ENCODE measurements at regions not wholly inside any gene's neighbourhood (a gene's known extent, or its start where the extent isn't known, plus 50 kb on each side); places are given as distances from the start of the nearest gene placed in this dataset.

DNA sequence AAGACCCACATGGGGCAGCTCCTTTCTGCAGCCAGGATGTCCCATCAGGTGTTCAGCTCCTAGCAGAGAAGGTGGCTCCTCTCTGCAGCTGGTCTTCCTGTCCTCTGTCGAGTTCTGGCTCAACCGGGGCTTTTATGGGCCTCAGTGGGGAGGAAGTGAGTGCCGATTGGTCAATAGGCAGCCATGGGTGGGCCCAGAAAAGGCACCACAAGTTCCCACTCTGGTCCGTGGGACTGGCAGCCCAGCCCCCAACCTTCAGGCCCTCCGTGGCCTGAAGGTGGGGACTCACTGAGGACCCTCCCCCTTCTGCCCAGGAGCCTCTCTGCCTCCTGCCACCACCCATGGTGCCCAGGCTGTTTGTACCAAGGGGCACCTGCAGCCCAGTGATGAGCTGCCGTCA, 161.7 kb upstream of the DUSP10 start:
- Mint-ChIP-seq H3K4me3 (ENCODE audit: low read depth) (no peak overlapping the region), H3K36me3 (ENCODE audit: insufficient read depth) (no peaks in the 10 kb centered on the region), H3K9me3 (ENCODE audit: low read depth) (no peaks in the 10 kb centered on the region), H3K27ac (no peak overlapping the region), H3K27me3 (peaks cover 2% of the 10 kb centered on the region), H3K4me1 (ENCODE audit: low read depth) (no peaks in the 10 kb centered on the region)
- no peak for DNase-seq (ENCODE audit: low spot score, unreplicated experiment)
- TF ChIP-seq, protein P1, sequence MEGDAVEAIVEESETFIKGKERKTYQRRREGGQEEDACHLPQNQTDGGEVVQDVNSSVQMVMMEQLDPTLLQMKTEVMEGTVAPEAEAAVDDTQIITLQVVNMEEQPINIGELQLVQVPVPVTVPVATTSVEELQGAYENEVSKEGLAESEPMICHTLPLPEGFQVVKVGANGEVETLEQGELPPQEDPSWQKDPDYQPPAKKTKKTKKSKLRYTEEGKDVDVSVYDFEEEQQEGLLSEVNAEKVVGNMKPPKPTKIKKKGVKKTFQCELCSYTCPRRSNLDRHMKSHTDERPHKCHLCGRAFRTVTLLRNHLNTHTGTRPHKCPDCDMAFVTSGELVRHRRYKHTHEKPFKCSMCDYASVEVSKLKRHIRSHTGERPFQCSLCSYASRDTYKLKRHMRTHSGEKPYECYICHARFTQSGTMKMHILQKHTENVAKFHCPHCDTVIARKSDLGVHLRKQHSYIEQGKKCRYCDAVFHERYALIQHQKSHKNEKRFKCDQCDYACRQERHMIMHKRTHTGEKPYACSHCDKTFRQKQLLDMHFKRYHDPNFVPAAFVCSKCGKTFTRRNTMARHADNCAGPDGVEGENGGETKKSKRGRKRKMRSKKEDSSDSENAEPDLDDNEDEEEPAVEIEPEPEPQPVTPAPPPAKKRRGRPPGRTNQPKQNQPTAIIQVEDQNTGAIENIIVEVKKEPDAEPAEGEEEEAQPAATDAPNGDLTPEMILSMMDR (IDR thresholded peaks at IDR 0.05; ENCODE audit: unreplicated experiment), result no peak

DNA sequence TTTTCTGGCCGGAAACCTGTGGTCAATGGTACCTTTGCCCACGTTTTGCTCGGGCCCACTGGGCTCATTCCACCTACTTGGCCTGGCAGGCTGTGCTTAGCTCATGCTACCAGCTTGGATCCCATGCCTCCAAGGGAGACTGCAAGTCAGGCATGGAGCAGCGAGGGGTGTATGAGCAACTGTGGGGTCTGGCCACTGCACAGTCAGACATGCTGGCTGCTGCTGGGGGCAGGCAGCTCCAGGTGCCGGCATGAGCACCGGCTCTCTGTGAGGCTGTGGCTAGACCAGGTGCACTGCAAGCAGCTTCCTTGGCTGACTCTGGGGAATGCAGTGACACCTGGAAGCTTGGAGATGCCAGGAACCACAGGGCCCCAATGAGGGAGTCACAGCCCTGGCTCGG, 161.1 kb upstream of the DUSP10 start:
- H3K4me1 Mint-ChIP-seq (ENCODE audit: low read depth), result no peaks in the 10 kb centered on the region
- TF ChIP-seq, protein P1 (IDR thresholded peaks at IDR 0.05; ENCODE audit: unreplicated experiment), result no peak
- no peaks in the 10 kb centered on the region for H3K36me3 Mint-ChIP-seq (ENCODE audit: insufficient read depth)
- no peaks in the 10 kb centered on the region for H3K9me3 Mint-ChIP-seq (ENCODE audit: low read depth)
- no peak overlapping the region for H3K4me3 Mint-ChIP-seq (ENCODE audit: low read depth)
- no peak overlapping the region for H3K27ac Mint-ChIP-seq
- no peak for DNase-seq (ENCODE audit: low spot score, unreplicated experiment)
- peaks cover 2% of the 10 kb centered on the region for H3K27me3 Mint-ChIP-seq

GRCh38 chr1:221900678-221901077, 158.8 kb upstream of the DUSP10 start:
- Mint-ChIP-seq H3K27me3 (peaks cover 2% of the 10 kb centered on the region), H3K4me3 (ENCODE audit: low read depth) (no peak overlapping the region)

DNA sequence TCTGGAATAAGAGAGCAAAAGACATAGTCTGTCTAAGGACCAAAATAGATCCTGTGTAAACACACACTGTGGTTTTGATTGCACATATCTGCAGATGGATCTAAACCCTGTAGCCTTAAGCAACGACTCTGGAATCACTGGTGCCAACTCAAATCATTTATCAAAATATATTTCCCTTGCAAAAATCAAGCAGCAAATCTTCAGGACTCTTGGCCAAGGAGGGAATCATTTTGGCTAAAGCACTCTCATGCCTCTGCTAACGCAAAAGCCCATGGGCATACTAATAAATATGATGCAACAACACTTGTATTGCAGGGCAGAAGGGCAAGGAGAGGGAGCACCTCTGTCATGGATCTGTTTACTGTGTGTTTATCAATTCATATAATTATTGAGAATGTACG, 155.4 kb upstream of the DUSP10 start:
- Mint-ChIP-seq H3K4me3 (ENCODE audit: low read depth) (no peak overlapping the region), H3K4me1 (ENCODE audit: low read depth) (no peaks in the 10 kb centered on the region), H3K27ac (no peak overlapping the region), H3K9me3 (ENCODE audit: low read depth) (peaks cover 3% of the 10 kb centered on the region), H3K36me3 (ENCODE audit: insufficient read depth) (no peaks in the 10 kb centered on the region), H3K27me3 (no peaks in the 10 kb centered on the region)
- TF ChIP-seq, protein P1 (IDR thresholded peaks at IDR 0.05; ENCODE audit: unreplicated experiment), result no peak
- no peak for DNase-seq (ENCODE audit: low spot score, unreplicated experiment)

More at GRCh38 chr1:221900678-221901077, 158.8 kb upstream of the DUSP10 start:
- no peaks in the 10 kb centered on the region for H3K9me3 Mint-ChIP-seq (ENCODE audit: low read depth)
- no peak overlapping the region for H3K27ac Mint-ChIP-seq
- H3K36me3 Mint-ChIP-seq (ENCODE audit: insufficient read depth), result no peaks in the 10 kb centered on the region
- TF ChIP-seq, protein P1 (IDR thresholded peaks at IDR 0.05; ENCODE audit: unreplicated experiment), result no peak
- DNase-seq (ENCODE audit: low spot score, unreplicated experiment), result no peak
- H3K4me1 Mint-ChIP-seq (ENCODE audit: low read depth), result no peaks in the 10 kb centered on the region

GRCh38 chr1:221892301-221892830, 150.5 kb upstream of the DUSP10 start:
- no peaks in the 10 kb centered on the region for H3K36me3 Mint-ChIP-seq (ENCODE audit: insufficient read depth)

More at GRCh38 chr1:221892301-221892830, 150.5 kb upstream of the DUSP10 start:
- H3K4me1 Mint-ChIP-seq (ENCODE audit: low read depth), result no peaks in the 10 kb centered on the region
- TF ChIP-seq, protein P1 (IDR thresholded peaks at IDR 0.05; ENCODE audit: unreplicated experiment), result no peak
- DNase-seq (ENCODE audit: low spot score, unreplicated experiment), result no peak
- peaks cover 3% of the 10 kb centered on the region for H3K9me3 Mint-ChIP-seq (ENCODE audit: low read depth)
- peaks cover 2% of the 10 kb centered on the region for H3K27me3 Mint-ChIP-seq
- H3K27ac Mint-ChIP-seq, result no peak overlapping the region
- no peak overlapping the region for H3K4me3 Mint-ChIP-seq (ENCODE audit: low read depth)
